H1 (cell line): ENCODE measurements at regions not wholly inside any gene's neighbourhood (a gene's known extent, or its start where the extent isn't known, plus 50 kb on each side); places are given as distances from the start of the nearest gene placed in this dataset.

ENCODE experiments used
- BCL11A ChIP-seq, 2 experiments: IDR thresholded peaks; one replicate each; pipeline ENCODE4 v1.6.1; 2011; ENCODE audit warnings: low read depth in 2 of 2, low read length in 2 of 2, mild to moderate bottlenecking in 2 of 2
- CBX8 ChIP-seq: fragments of 300-800, 300-1000 bp; sonication (generic); IDR thresholded peaks from 2 replicates; pipeline ENCODE4 v1.7.1; 2016; ENCODE audit warnings: low read depth, low read length, borderline replicate concordance
- CTCF ChIP-seq, 3 experiments: IDR thresholded peaks; 1 replicate in 2 of 3; 2 replicates in 1 of 3; pipeline versions ENCODE4 v1.5.1 to v1.6.1; 2011; ENCODE audit warnings: low read length in 3 of 3, mild to moderate bottlenecking in 3 of 3, inconsistent platforms in 2 of 3, low read depth in 1 of 3, moderate library complexity in 1 of 3; ENCODE audit not compliant: insufficient read depth in 1 of 3; ENCODE audit errors: control extremely low read depth in 1 of 3
- MAFK ChIP-seq: IDR thresholded peaks from 2 replicates; pipeline ENCODE4 v1.6.1; 2012; ENCODE audit warnings: low read depth, mild to moderate bottlenecking, improper control_type of control experiment, low read length
- NRF1 ChIP-seq: IDR thresholded peaks from 2 replicates; pipeline ENCODE4 v1.6.1; 2011; ENCODE audit warnings: mild to moderate bottlenecking, low read depth, low read length, improper control_type of control experiment
- POLR2A ChIP-seq, 2 experiments: IDR thresholded peaks; 1 replicate in 1 of 2; 2 replicates in 1 of 2; pipeline ENCODE4 v1.6.1; 2011; ENCODE audit warnings: low read depth in 2 of 2, low read length in 2 of 2, mild to moderate bottlenecking in 2 of 2; ENCODE audit errors: control extremely low read depth in 1 of 2
- POLR2AphosphoS5 ChIP-seq: IDR thresholded peaks from 2 replicates; pipeline ENCODE4 v1.6.1; 2011; ENCODE audit warnings: low read depth, low read length
- RXRA ChIP-seq: IDR thresholded peaks from 2 replicates; pipeline ENCODE4 v1.6.1; 2011; ENCODE audit warnings: low read depth, mild to moderate bottlenecking, low read length, moderate library complexity; ENCODE audit not compliant: insufficient read depth
- TEAD4 ChIP-seq: IDR thresholded peaks from 2 replicates; pipeline ENCODE4 v1.6.1; 2012; ENCODE audit warnings: low read depth, low read length, inconsistent platforms, mixed read lengths

- TF ChIP-seq NRF1 (no peak), CTCF (IDR thresholded peaks at IDR 0.05; ENCODE audit: control extremely low read depth in 1 of 3, insufficient read depth in 1 of 3, low read depth in 1 of 3, low read length in 3 of 3) (no peak), BCL11A (IDR thresholded peaks at IDR 0.05; ENCODE audit: low read depth in 2 of 2, low read length in 2 of 2) (no peak), MAFK (no peak), CBX8 (no peak), POLR2A (IDR thresholded peaks at IDR 0.05; ENCODE audit: control extremely low read depth in 1 of 2, low read depth in 2 of 2, low read length in 2 of 2) (no peak), RXRA (no peak), TEAD4 (no peak), POLR2AphosphoS5 (no peak)
Measured at GRCh38 chr2:239590276-239590675, 189.5 kb upstream of the HDAC4 start.
